HL-60 (cell line): ENCODE measurements at regions not wholly inside any gene's neighbourhood (a gene's known extent, or its start where the extent isn't known, plus 50 kb on each side); places are given as distances from the start of the nearest gene placed in this dataset.

Experiments
- DNase-seq, 2 experiments: peaks; one replicate each; pipeline ENCODE4 v3.0.0-alpha.2; 2010 to 2020; ENCODE audit warnings: low read depth in 1 of 2, low spot score in 1 of 2
- H3K27ac ChIP-seq: fragments of 250-450 bp; sonication (Bioruptor Pico); replicated peaks from 2 replicates; pipeline ENCODE4 v1.5.1; 2020; ENCODE audit warnings: mild to moderate bottlenecking, moderate library complexity
- H3K27me3 ChIP-seq: fragments of 250-450 bp; sonication (Bioruptor Pico); 2 replicates; pipeline ENCODE4 v1.5.1; 2021; ENCODE audit warnings: mild to moderate bottlenecking, moderate library complexity; ENCODE audit not compliant: insufficient read depth, poor library complexity, severe bottlenecking
- H3K4me3 ChIP-seq: replicated peaks from 2 replicates; pipeline ENCODE4 v1.5.1; 2011; ENCODE audit warnings: mild to moderate bottlenecking, control low read depth, low read length; ENCODE audit not compliant: insufficient read depth
- GABPA ChIP-seq: IDR thresholded peaks from 2 replicates; pipeline ENCODE4 v1.6.1; 2012; ENCODE audit warnings: low read depth
- POLR2AphosphoS5 ChIP-seq: IDR thresholded peaks from 2 replicates; pipeline ENCODE4 v1.6.1; 2012; ENCODE audit warnings: low read depth
- REST ChIP-seq: IDR thresholded peaks from 2 replicates; pipeline ENCODE4 v1.6.1; 2012; ENCODE audit warnings: low read depth; ENCODE audit not compliant: insufficient replicate concordance
- SPI1 ChIP-seq: IDR thresholded peaks from 2 replicates; pipeline ENCODE4 v1.6.1; 2012; ENCODE audit warnings: low read depth, mild to moderate bottlenecking, borderline replicate concordance
- TF ChIP-seq, protein P1 (sequence below): IDR thresholded peaks from one replicate; pipeline ENCODE4 v1.5.1; 2011; ENCODE audit warnings: low read length, control low read depth, inconsistent platforms; ENCODE audit not compliant: insufficient read depth

- Histone ChIP-seq H3K27ac (no peak overlapping the region), H3K4me3 (no peak overlapping the region), H3K27me3 (no peaks in the 10 kb centered on the region)
- no peak for DNase-seq
- TF ChIP-seq, protein P1, sequence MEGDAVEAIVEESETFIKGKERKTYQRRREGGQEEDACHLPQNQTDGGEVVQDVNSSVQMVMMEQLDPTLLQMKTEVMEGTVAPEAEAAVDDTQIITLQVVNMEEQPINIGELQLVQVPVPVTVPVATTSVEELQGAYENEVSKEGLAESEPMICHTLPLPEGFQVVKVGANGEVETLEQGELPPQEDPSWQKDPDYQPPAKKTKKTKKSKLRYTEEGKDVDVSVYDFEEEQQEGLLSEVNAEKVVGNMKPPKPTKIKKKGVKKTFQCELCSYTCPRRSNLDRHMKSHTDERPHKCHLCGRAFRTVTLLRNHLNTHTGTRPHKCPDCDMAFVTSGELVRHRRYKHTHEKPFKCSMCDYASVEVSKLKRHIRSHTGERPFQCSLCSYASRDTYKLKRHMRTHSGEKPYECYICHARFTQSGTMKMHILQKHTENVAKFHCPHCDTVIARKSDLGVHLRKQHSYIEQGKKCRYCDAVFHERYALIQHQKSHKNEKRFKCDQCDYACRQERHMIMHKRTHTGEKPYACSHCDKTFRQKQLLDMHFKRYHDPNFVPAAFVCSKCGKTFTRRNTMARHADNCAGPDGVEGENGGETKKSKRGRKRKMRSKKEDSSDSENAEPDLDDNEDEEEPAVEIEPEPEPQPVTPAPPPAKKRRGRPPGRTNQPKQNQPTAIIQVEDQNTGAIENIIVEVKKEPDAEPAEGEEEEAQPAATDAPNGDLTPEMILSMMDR, result no peak
- no peak for TF ChIP-seq SPI1
- TF ChIP-seq GABPA, result no peak
- no peak for TF ChIP-seq REST
- no peak for TF ChIP-seq POLR2AphosphoS5
Observed at GRCh38 chr13:21799671-21800070, 128.8 kb downstream of the FGF9 start.

DNA sequence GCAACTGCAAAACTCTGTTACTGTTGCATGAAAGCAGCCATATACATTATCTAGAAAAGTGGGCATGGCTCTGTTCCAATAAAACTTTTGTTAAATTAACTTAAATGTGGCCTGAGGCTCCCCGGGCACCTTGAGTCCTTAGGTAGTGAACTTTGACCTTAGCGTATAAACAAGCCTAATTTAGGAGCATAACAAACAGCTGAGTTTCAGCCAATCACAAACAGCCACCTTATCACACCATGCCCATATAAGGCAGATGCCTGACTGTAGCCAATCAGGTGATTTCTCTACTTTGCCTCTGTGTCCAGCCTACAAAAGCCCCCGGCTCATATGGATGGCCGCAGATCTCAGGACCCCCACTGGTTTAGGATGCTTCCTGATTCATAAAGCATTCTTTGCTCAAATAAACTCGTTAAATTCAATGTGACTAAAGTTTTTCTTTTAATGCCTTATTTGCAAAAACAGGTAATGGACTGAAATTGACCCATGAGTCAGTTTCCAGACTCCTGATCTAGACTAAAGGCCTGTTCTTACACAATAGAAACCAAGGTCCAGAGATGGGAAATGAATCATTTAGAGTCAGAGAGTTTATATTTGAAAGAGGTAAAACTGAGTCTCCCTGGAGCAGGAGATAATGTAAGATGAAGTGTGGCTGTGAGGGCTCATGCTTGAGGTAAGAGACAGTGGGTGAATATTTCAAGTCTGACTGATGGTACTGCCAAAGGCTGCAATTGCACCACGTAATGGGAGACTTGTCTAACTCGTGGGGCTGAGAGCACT is 130.2 kb downstream of the FGF9 start:
- DNase-seq, result no peak
- no peak overlapping the region for H3K27ac ChIP-seq
- TF ChIP-seq SPI1 (no peak), POLR2AphosphoS5 (no peak), GABPA (no peak), REST (no peak)
- TF ChIP-seq, protein P1, result no peak
- no peaks in the 10 kb centered on the region for H3K27me3 ChIP-seq
- no peak overlapping the region for H3K4me3 ChIP-seq

GRCh38 chr13:21805733-21806132 is 134.9 kb downstream of the FGF9 start:
- H3K27ac ChIP-seq, result no peak overlapping the region
- no peak overlapping the region for H3K4me3 ChIP-seq
- no peaks in the 10 kb centered on the region for H3K27me3 ChIP-seq
- TF ChIP-seq, protein P1, result no peak
- no peak for TF ChIP-seq REST
- TF ChIP-seq POLR2AphosphoS5, result no peak
- TF ChIP-seq GABPA, result no peak
- no peak for TF ChIP-seq SPI1
- no peak for DNase-seq
